Karpas-422 (cell line): ENCODE measurements at regions not wholly inside any gene's neighbourhood (a gene's known extent, or its start where the extent isn't known, plus 50 kb on each side); places are given as distances from the start of the nearest gene placed in this dataset.

Experiments used
- DNase-seq: peaks from one replicate; pipeline ENCODE4 v3.0.0-alpha.2; 2015
- H2AFZ ChIP-seq: fragments of 200-600 bp; sonication (generic); 2 replicates; pipeline ENCODE4 v1.6.1; 2014; ENCODE audit warnings: antibody characterized with exemption, low read length, mixed read lengths
- H3K27ac ChIP-seq: fragments of 200-600 bp; sonication (generic); 2 replicates; pipeline ENCODE4 v1.5.1; 2014; ENCODE audit warnings: mild to moderate bottlenecking, low read length, moderate library complexity
- H3K27me3 ChIP-seq: fragments of 200-600 bp; sonication (generic); 2 replicates; pipeline ENCODE4 v1.6.1; 2014; ENCODE audit warnings: low read length, mixed read lengths
- H3K36me3 ChIP-seq: fragments of 200-600 bp; sonication (generic); 2 replicates; pipeline ENCODE4 v1.6.1; 2014; ENCODE audit warnings: low read length, mixed read lengths; ENCODE audit not compliant: insufficient read depth
- H3K4me1 ChIP-seq: fragments of 200-600 bp; sonication (generic); 2 replicates; pipeline ENCODE4 v1.6.1; 2014; ENCODE audit warnings: mild to moderate bottlenecking, low read length, mixed read lengths
- H3K4me2 ChIP-seq: fragments of 200-600 bp; sonication (generic); 2 replicates; pipeline ENCODE4 v1.6.1; 2014; ENCODE audit warnings: low read length, low read depth, mild to moderate bottlenecking; ENCODE audit not compliant: poor library complexity, severe bottlenecking
- H3K4me3 ChIP-seq: fragments of 200-600 bp; sonication (generic); 2 replicates; pipeline ENCODE4 v1.5.1; 2014; ENCODE audit warnings: mild to moderate bottlenecking, antibody characterized with exemption, low read length, mixed read lengths
- H3K79me2 ChIP-seq: fragments of 200-600 bp; sonication (generic); 2 replicates; pipeline ENCODE4 v1.6.1; 2014; ENCODE audit warnings: mild to moderate bottlenecking, low read length, mixed read lengths
- H3K9ac ChIP-seq: fragments of 200-600 bp; sonication (generic); 2 replicates; pipeline ENCODE4 v1.6.0; 2014; ENCODE audit warnings: low read length
- H3K9me2 ChIP-seq: fragments of 200-600 bp; sonication (generic), shearing (Covaris generic); replicated peaks from 2 replicates; pipeline ENCODE4 v1.6.0; 2014; ENCODE audit warnings: mild to moderate bottlenecking, low read length, moderate library complexity; ENCODE audit not compliant: insufficient read depth
- H3K9me3 ChIP-seq: fragments of 300-700, 200-600 bp; sonication (generic); 2 replicates; pipeline ENCODE4 v1.6.1; 2014; ENCODE audit warnings: low read length, mixed read lengths
- H4K20me1 ChIP-seq: fragments of 200-600 bp; sonication (generic); 2 replicates; pipeline ENCODE4 v1.6.1; 2014; ENCODE audit warnings: mild to moderate bottlenecking, antibody characterized with exemption, low read length, low read depth; ENCODE audit not compliant: insufficient read depth

DNA sequence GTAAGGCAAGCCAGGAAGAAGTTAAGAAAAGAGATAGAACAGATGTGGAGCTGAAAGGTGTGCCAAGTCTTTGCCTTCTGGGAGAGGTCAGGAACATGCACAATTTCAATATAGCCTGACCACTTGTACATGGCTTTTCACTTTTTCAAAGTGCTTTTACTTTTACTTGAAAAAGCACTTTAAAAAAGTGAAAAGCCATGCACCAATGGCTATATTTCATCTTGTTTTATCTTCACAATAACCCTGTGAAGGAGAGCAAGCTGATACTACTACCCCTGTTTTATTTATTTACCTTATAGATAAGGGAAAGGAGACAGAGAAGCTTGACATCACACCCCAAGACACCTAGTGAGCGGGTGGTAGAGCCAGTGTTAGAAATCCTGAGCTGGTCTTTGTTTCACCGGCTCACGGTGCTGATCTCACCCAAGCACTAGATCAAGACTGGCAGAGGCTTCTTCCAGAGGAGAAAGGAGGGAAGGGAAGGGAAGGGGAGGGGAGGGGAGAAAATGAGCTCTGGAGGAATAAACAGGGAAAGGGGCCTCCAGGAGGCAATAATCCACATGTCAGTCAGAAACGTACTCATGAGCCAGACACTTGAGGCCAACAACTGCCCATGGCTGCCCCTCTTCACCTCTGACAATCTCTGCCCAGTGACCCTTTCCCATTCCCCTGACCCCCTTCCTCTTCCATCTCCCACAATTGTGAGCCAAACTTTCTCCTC is 455.4 kb downstream of the FOXO1 start:
- no peak overlapping the region for H3K4me3 ChIP-seq
- H3K9me3 ChIP-seq: no peaks in the 10 kb centered on the region
- DNase-seq: no peak
- H3K27ac ChIP-seq: no peak overlapping the region
- H3K79me2 ChIP-seq: no peaks in the 10 kb centered on the region
- no peak overlapping the region for H2AFZ ChIP-seq
- H3K9me2 ChIP-seq: no peaks in the 10 kb centered on the region
- no peak overlapping the region for H3K9ac ChIP-seq
- H4K20me1 ChIP-seq: no peaks in the 10 kb centered on the region
- H3K36me3 ChIP-seq: no peaks in the 10 kb centered on the region
- H3K4me2 ChIP-seq: no peak overlapping the region
- peaks cover 19% of the 10 kb centered on the region for H3K4me1 ChIP-seq
- H3K27me3 ChIP-seq: no peaks in the 10 kb centered on the region

GRCh38 chr13:40211586-40211968 is 454.9 kb downstream of the FOXO1 start:
- H3K9me2 ChIP-seq: no peaks in the 10 kb centered on the region
- H3K9ac ChIP-seq: no peak overlapping the region
- H4K20me1 ChIP-seq: no peaks in the 10 kb centered on the region
- no peaks in the 10 kb centered on the region for H3K79me2 ChIP-seq
- no peaks in the 10 kb centered on the region for H3K27me3 ChIP-seq
- no peaks in the 10 kb centered on the region for H3K9me3 ChIP-seq
- H3K36me3 ChIP-seq: no peaks in the 10 kb centered on the region
- no peak overlapping the region for H3K4me3 ChIP-seq
- DNase-seq: no peak
- H3K4me1 ChIP-seq: peaks cover 14% of the 10 kb centered on the region
- no peak overlapping the region for H2AFZ ChIP-seq
- H3K27ac ChIP-seq: no peak overlapping the region
- no peak overlapping the region for H3K4me2 ChIP-seq

DNA sequence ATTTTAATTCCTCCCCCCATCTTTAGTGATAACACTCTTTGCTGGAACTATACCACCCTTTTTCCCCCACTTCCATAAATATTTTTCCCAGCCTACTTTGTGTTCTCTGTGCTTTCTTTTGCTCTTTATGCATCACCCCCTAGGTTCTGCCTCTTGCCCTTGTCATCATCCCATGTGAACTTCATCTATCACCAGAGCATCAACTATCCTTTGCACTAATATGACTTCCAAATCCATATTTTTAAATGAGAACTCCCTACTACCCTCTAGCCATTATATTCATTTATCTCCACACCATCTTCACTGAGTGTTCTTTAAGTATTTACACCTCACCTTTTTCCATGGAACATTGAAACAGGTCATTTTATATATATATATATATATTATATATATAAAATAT is 452.7 kb downstream of the FOXO1 start:
- no peak for DNase-seq
- Histone ChIP-seq H3K4me2 (no peak overlapping the region), H3K4me1 (peaks cover 4% of the 10 kb centered on the region; the same call in 1 of the 2 replicates), H4K20me1 (no peaks in the 10 kb centered on the region), H3K4me3 (no peak overlapping the region), H3K36me3 (no peaks in the 10 kb centered on the region), H3K9me2 (no peaks in the 10 kb centered on the region), H3K27me3 (no peaks in the 10 kb centered on the region), H3K27ac (no peak overlapping the region), H2AFZ (no peak overlapping the region), H3K9me3 (no peaks in the 10 kb centered on the region), H3K79me2 (no peaks in the 10 kb centered on the region), H3K9ac (no peak overlapping the region)

- Histone ChIP-seq H4K20me1 (no peaks in the 10 kb centered on the region), H3K79me2 (no peaks in the 10 kb centered on the region), H3K9ac (no peak overlapping the region), H3K36me3 (no peaks in the 10 kb centered on the region), H3K27ac (no peak overlapping the region), H3K9me2 (no peaks in the 10 kb centered on the region), H2AFZ (no peak overlapping the region), H3K4me2 (no peak overlapping the region), H3K9me3 (no peaks in the 10 kb centered on the region), H3K27me3 (no peaks in the 10 kb centered on the region), H3K4me3 (no peak overlapping the region), H3K4me1 (no peaks in the 10 kb centered on the region)
- DNase-seq: no peak
Measured at GRCh38 chr13:40215311-40215710, 451.1 kb downstream of the FOXO1 start.

GRCh38 chr13:40215747-40216146 is 450.7 kb downstream of the FOXO1 start:
- no peak overlapping the region for H3K27ac ChIP-seq
- H3K27me3 ChIP-seq: no peaks in the 10 kb centered on the region
- H4K20me1 ChIP-seq: no peaks in the 10 kb centered on the region
- no peak overlapping the region for H3K4me3 ChIP-seq
- no peak overlapping the region for H2AFZ ChIP-seq
- H3K4me2 ChIP-seq: no peak overlapping the region
- H3K9me2 ChIP-seq: no peaks in the 10 kb centered on the region
- no peaks in the 10 kb centered on the region for H3K36me3 ChIP-seq
- no peaks in the 10 kb centered on the region for H3K79me2 ChIP-seq
- no peaks in the 10 kb centered on the region for H3K4me1 ChIP-seq
- no peak overlapping the region for H3K9ac ChIP-seq
- no peak for DNase-seq
- H3K9me3 ChIP-seq: no peaks in the 10 kb centered on the region

DNA sequence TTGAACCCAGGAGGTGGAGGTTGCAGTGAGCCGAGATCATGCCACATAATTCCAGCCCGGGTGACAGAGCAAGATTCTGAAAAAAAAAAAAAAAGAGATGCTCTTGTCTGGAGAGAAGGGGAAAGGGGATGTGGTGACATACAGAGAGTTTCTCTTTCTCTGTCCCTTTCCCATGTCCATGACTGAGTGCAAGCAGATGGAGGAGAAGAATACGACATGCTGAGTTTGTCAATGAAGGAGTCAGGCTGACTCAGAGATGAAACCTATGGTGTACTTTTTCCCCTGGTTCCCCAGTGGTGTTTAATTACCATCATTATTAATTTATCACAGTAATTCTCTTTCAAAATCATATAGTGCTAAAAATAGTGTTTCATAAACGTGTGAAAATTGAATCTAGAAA is 448.8 kb downstream of the FOXO1 start:
- H3K4me1 ChIP-seq: no peaks in the 10 kb centered on the region
- H2AFZ ChIP-seq: no peak overlapping the region
- no peak overlapping the region for H3K4me2 ChIP-seq
- H3K9me3 ChIP-seq: no peaks in the 10 kb centered on the region
- no peaks in the 10 kb centered on the region for H3K9me2 ChIP-seq
- H3K27me3 ChIP-seq: no peaks in the 10 kb centered on the region
- H3K4me3 ChIP-seq: no peak overlapping the region
- no peaks in the 10 kb centered on the region for H3K79me2 ChIP-seq
- no peak overlapping the region for H3K9ac ChIP-seq
- H3K36me3 ChIP-seq: no peaks in the 10 kb centered on the region
- H4K20me1 ChIP-seq: no peaks in the 10 kb centered on the region
- no peak for DNase-seq
- H3K27ac ChIP-seq: no peak overlapping the region

DNA sequence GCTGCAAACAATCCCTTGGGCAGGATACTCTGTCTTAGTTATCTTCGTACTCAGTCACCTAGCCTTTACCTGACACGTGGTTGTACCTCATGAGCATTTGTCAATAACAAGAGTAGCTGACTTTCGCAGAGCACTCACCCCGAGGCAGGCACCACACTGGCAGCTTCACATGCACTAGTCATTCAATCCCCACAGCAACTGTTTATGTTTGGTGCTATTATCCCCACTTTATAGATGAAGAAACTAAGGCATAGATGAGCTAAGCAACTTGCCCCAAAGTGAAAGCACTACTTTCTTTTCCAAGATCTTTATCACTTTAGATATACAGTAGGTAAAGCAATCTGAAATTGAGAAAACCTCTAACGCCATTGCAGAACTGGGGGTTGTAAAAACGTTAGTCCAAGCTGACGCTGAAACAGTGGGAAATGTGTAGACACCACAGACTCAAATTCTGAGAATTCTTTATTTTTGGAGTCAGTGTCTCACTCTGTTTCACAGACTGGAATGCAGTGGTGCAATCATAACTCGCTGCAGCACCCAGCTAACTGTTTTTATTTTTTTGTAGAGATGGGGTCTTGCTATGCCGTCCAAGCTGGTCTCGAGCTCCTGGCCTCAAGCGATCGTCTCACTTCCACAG is 446.0 kb downstream of the FOXO1 start:
- no peak overlapping the region for H2AFZ ChIP-seq
- no peak overlapping the region for H3K4me2 ChIP-seq
- no peaks in the 10 kb centered on the region for H3K4me1 ChIP-seq
- H3K36me3 ChIP-seq: no peaks in the 10 kb centered on the region
- no peaks in the 10 kb centered on the region for H3K9me2 ChIP-seq
- H3K9me3 ChIP-seq: no peaks in the 10 kb centered on the region
- no peaks in the 10 kb centered on the region for H3K79me2 ChIP-seq
- H3K27me3 ChIP-seq: no peaks in the 10 kb centered on the region
- H3K9ac ChIP-seq: no peak overlapping the region
- H3K4me3 ChIP-seq: no peak overlapping the region
- no peak overlapping the region for H3K27ac ChIP-seq
- H4K20me1 ChIP-seq: no peaks in the 10 kb centered on the region
- DNase-seq: no peak

- Histone ChIP-seq H3K4me1 (no peaks in the 10 kb centered on the region), H3K9me3 (no peaks in the 10 kb centered on the region), H2AFZ (no peak overlapping the region), H3K9ac (no peak overlapping the region), H3K4me2 (no peak overlapping the region), H3K27me3 (no peaks in the 10 kb centered on the region), H3K9me2 (no peaks in the 10 kb centered on the region), H4K20me1 (no peaks in the 10 kb centered on the region), H3K27ac (no peak overlapping the region), H3K4me3 (no peak overlapping the region), H3K79me2 (no peaks in the 10 kb centered on the region), H3K36me3 (no peaks in the 10 kb centered on the region)
- DNase-seq: no peak
Measured at GRCh38 chr13:40221131-40221459, 445.3 kb downstream of the FOXO1 start.
